ENCODE measurements at regions not wholly inside any gene's neighbourhood (a gene's known extent, or its start where the extent isn't known, plus 50 kb on each side); places are given as distances from the start of the nearest gene placed in this dataset.

DNA sequence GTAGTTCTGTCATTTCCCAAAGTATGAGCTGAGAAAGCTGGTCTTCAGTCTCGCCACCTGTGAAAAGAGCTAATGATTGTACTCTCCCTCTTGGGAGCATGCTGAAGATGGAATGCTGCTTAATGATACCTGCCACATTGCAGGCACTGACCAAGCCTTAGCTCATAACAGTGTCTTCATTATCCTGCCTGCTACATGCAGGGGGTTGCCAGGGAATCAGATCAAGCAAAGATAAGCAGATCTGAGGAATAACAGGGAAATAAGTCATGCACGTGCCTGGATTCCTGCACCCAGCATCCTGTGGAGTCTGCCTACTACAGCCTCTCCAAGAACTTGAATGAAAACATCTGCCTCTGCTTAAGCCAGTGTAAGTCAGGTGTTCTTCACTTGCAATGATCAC is 667.3 kb downstream of the NPHP4 start:
- no peaks in the 10 kb centered on the region for H3K4me1 ChIP-seq (ENCODE audit: insufficient read depth, low read length)
- peaks cover 7% of the 10 kb centered on the region for H3K9me3 ChIP-seq (ENCODE audit: insufficient read depth, low read length, severe bottlenecking)
- H4K20me1 ChIP-seq (ENCODE audit: insufficient read depth, low read length), result no peaks in the 10 kb centered on the region
- ATAC-seq (ENCODE audit: insufficient read depth, low read depth) (no peak), DNase-seq (no peak)
- H3K36me3 ChIP-seq (ENCODE audit: insufficient read depth, low read length), result no peaks in the 10 kb centered on the region
- no peak overlapping the region for H3K4me3 ChIP-seq (ENCODE audit: low read depth in 1 of 2, low read length in 2 of 2)
- H2AFZ ChIP-seq (ENCODE audit: low read depth, low read length), result no peak overlapping the region
- TF ChIP-seq, protein P1, sequence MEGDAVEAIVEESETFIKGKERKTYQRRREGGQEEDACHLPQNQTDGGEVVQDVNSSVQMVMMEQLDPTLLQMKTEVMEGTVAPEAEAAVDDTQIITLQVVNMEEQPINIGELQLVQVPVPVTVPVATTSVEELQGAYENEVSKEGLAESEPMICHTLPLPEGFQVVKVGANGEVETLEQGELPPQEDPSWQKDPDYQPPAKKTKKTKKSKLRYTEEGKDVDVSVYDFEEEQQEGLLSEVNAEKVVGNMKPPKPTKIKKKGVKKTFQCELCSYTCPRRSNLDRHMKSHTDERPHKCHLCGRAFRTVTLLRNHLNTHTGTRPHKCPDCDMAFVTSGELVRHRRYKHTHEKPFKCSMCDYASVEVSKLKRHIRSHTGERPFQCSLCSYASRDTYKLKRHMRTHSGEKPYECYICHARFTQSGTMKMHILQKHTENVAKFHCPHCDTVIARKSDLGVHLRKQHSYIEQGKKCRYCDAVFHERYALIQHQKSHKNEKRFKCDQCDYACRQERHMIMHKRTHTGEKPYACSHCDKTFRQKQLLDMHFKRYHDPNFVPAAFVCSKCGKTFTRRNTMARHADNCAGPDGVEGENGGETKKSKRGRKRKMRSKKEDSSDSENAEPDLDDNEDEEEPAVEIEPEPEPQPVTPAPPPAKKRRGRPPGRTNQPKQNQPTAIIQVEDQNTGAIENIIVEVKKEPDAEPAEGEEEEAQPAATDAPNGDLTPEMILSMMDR (IDR thresholded peaks at IDR 0.05; ENCODE audit: borderline replicate concordance, extremely low read depth, low read length, poor library complexity, severe bottlenecking), result no peak
- no peak for TF ChIP-seq EZH2 (IDR thresholded peaks at IDR 0.05; ENCODE audit: borderline replicate concordance, low read depth, low read length, severe bottlenecking)
- H3K9ac ChIP-seq (ENCODE audit: low read depth, low read length), result no peak overlapping the region
- H3K4me2 ChIP-seq (ENCODE audit: insufficient read depth, low read length), result no peak overlapping the region
- H3K27ac ChIP-seq (ENCODE audit: low read length), result no peak overlapping the region
- H3K79me2 ChIP-seq (ENCODE audit: insufficient read depth, low read length), result no peaks in the 10 kb centered on the region
- no peaks in the 10 kb centered on the region for H3K27me3 ChIP-seq (ENCODE audit: insufficient read depth, low read length, poor library complexity)

DNA sequence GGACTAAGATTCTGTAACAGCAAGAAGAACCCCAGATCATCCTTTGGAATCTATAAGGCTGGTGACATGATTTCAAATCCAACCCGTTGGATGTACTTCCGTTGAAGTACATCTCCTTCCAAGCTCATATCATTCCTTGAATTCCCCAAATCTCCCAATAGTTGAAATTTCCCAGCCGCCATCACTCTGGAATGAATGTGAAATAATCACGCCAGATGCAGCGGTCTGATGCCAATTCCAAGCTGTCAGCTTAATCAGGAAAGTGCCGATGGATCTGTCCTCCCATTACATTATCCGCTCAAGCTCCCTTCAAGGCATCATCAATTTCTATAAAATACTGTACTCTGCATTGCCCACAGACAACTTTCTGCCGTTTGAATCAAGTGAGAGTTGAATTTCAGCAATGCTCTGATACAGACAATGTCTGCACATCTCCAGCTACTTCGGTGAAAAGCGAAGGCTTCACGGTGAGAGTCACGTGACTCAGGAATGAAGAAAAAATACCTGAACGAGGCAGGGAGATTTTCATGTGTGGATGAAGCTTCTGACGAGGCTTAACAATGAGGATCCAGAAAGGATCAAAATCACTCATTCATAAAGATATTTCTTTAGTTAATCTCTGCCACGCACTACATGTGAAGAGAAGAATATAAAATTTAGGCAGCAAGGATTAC is 663.9 kb downstream of the AJAP1 start:
- no peak overlapping the region for H3K9ac ChIP-seq (ENCODE audit: low read depth, low read length)
- no peaks in the 10 kb centered on the region for H3K36me3 ChIP-seq (ENCODE audit: insufficient read depth, low read length)
- no peak overlapping the region for H3K4me2 ChIP-seq (ENCODE audit: insufficient read depth, low read length)
- no peaks in the 10 kb centered on the region for H4K20me1 ChIP-seq (ENCODE audit: insufficient read depth, low read length)
- no peak overlapping the region for H2AFZ ChIP-seq (ENCODE audit: low read depth, low read length)
- H3K27me3 ChIP-seq (ENCODE audit: insufficient read depth, low read length, poor library complexity), result no peaks in the 10 kb centered on the region
- H3K9me3 ChIP-seq (ENCODE audit: insufficient read depth, low read length, severe bottlenecking), result no peaks in the 10 kb centered on the region
- H3K4me3 ChIP-seq (ENCODE audit: low read depth in 1 of 2, low read length in 2 of 2), result no peak overlapping the region
- no peak overlapping the region for H3K27ac ChIP-seq (ENCODE audit: low read length)
- DNase-seq (no peak), ATAC-seq (ENCODE audit: insufficient read depth, low read depth) (no peak)
- no peaks in the 10 kb centered on the region for H3K4me1 ChIP-seq (ENCODE audit: insufficient read depth, low read length)
- TF ChIP-seq, protein P1 (IDR thresholded peaks at IDR 0.05; ENCODE audit: borderline replicate concordance, extremely low read depth, low read length, poor library complexity, severe bottlenecking), result no peak
- TF ChIP-seq EZH2 (IDR thresholded peaks at IDR 0.05; ENCODE audit: borderline replicate concordance, low read depth, low read length, severe bottlenecking), result no peak
- H3K79me2 ChIP-seq (ENCODE audit: insufficient read depth, low read length), result no peaks in the 10 kb centered on the region

DNA sequence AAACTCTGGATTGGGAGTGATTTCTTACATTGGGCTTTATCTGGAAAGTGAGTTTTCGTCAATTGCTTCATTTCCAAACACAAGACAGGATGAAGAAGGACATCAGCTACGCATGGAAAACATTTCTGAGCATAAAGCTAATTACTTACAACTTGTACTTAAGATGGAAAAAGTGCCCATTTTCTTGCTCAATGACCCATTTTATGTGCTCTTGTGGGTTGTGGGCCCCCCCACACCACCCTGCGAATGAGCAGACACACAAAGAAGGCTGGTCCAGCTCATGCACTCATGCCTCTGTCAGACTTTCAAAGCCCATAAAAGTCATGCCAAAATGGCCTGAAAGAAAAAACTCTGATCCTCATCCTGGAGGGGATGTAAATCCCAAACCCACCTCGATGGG is 663.0 kb downstream of the AJAP1 start:
- ATAC-seq (ENCODE audit: insufficient read depth, low read depth), result no peak
- H2AFZ ChIP-seq (ENCODE audit: low read depth, low read length), result no peak overlapping the region
- H3K4me1 ChIP-seq (ENCODE audit: insufficient read depth, low read length), result no peaks in the 10 kb centered on the region
- H3K27ac ChIP-seq (ENCODE audit: low read length), result no peak overlapping the region
- no peaks in the 10 kb centered on the region for H3K27me3 ChIP-seq (ENCODE audit: insufficient read depth, low read length, poor library complexity)
- no peak for DNase-seq
- TF ChIP-seq, protein P1 (IDR thresholded peaks at IDR 0.05; ENCODE audit: borderline replicate concordance, extremely low read depth, low read length, poor library complexity, severe bottlenecking), result no peak
- no peak for TF ChIP-seq EZH2 (IDR thresholded peaks at IDR 0.05; ENCODE audit: borderline replicate concordance, low read depth, low read length, severe bottlenecking)
- H3K4me2 ChIP-seq (ENCODE audit: insufficient read depth, low read length), result no peak overlapping the region
- H3K4me3 ChIP-seq (ENCODE audit: low read depth in 1 of 2, low read length in 2 of 2), result no peak overlapping the region
- H3K79me2 ChIP-seq (ENCODE audit: insufficient read depth, low read length), result no peaks in the 10 kb centered on the region
- H4K20me1 ChIP-seq (ENCODE audit: insufficient read depth, low read length), result no peaks in the 10 kb centered on the region
- H3K9ac ChIP-seq (ENCODE audit: low read depth, low read length), result no peak overlapping the region
- H3K9me3 ChIP-seq (ENCODE audit: insufficient read depth, low read length, severe bottlenecking), result no peaks in the 10 kb centered on the region
- no peaks in the 10 kb centered on the region for H3K36me3 ChIP-seq (ENCODE audit: insufficient read depth, low read length)
